WTC11 (cell line): ENCODE measurements at regions not wholly inside any gene's neighbourhood (a gene's known extent, or its start where the extent isn't known, plus 50 kb on each side); places are given as distances from the start of the nearest gene placed in this dataset.
A peak's percentile ranks its signal among the peaks of the same experiment; 100 is the strongest.

ENCODE experiments used
- CREB1 ChIP-seq: sonication (generic); formaldehyde crosslinking; IDR thresholded peaks from 2 replicates; pipeline ENCODE4 v1.8.0; 2023; ENCODE audit warnings: mild to moderate bottlenecking, missing genetic modification reagents
- CTCF ChIP-seq: fragments of 200-600 bp; IDR thresholded peaks from 2 replicates; pipeline ENCODE4 v1.8.0; 2022; ENCODE audit warnings: antibody characterized with exemption
- ETV6 ChIP-seq: sonication (generic); formaldehyde crosslinking; IDR thresholded peaks from 2 replicates; pipeline ENCODE4 v1.8.1; 2022; ENCODE audit warnings: mild to moderate bottlenecking, missing genetic modification reagents
- JUN ChIP-seq: sonication (generic); formaldehyde crosslinking; IDR thresholded peaks from 2 replicates; pipeline ENCODE4 v1.8.0; 2023; ENCODE audit warnings: mild to moderate bottlenecking, missing genetic modification reagents
- NFE2L1 ChIP-seq: sonication (generic); formaldehyde crosslinking; IDR thresholded peaks from 2 replicates; pipeline ENCODE4 v1.8.1; 2023; ENCODE audit warnings: missing genetic modification reagents
- NR1H2 ChIP-seq: sonication (generic); formaldehyde crosslinking; IDR thresholded peaks from 2 replicates; pipeline ENCODE4 v1.9.0; 2021; ENCODE audit warnings: mild to moderate bottlenecking, moderate library complexity, missing genetic modification reagents
- SP1 ChIP-seq: sonication (generic); formaldehyde crosslinking; conservative IDR thresholded peaks from 2 replicates; pipeline ENCODE4 v1.8.1; 2022; ENCODE audit warnings: missing genetic modification reagents
- USF1 ChIP-seq: sonication (generic); formaldehyde crosslinking; IDR thresholded peaks from 2 replicates; pipeline ENCODE4 v1.8.0; 2022; ENCODE audit warnings: mild to moderate bottlenecking, missing genetic modification reagents
- USF2 ChIP-seq: sonication (generic); formaldehyde crosslinking; IDR thresholded peaks from 2 replicates; pipeline ENCODE4 v1.8.1; 2023; ENCODE audit warnings: mild to moderate bottlenecking, missing genetic modification reagents, moderate library complexity
- ZMAT4 ChIP-seq: fragments of 250-450 bp; sonication (Bioruptor Pico); IDR thresholded peaks from 2 replicates; pipeline ENCODE4 v1.9.0; 2021; ENCODE audit warnings: mild to moderate bottlenecking

- TF ChIP-seq CTCF (no peak), SP1 (CRISPR knock-in tag) (0 out of 2 replicates have a peak, but pooled peaks have one; percentile 47), USF2 (no peak), JUN (CRISPR knock-in tag) (no peak), CREB1 (no peak), NFE2L1 (CRISPR knock-in tag) (no peak), ETV6 (0 out of 2 replicates have a peak, but pooled peaks have one; percentile 34), NR1H2 (CRISPR knock-in tag) (no peak), ZMAT4 (no peak), USF1 (no peak)
These were observed 87.9 kb upstream of the HMCN1 start for GRCh38 chr1:185646202-185646683.
